ENCODE measurements at regions not wholly inside any gene's neighbourhood (a gene's known extent, or its start where the extent isn't known, plus 50 kb on each side); places are given as distances from the start of the nearest gene placed in this dataset.

- no peak overlapping the region for H3K4me3 ChIP-seq (ENCODE audit: low read depth, low read length)
- no peak for DNase-seq (ENCODE audit: low read depth)
- TF ChIP-seq CTCF (IDR thresholded peaks at IDR 0.05; ENCODE audit: insufficient read depth, low read depth, low read length, missing control alignments) = no peak
Observed at GRCh38 chr2:107001964-107002696, 116.2 kb upstream of the ST6GAL2 start.

GRCh38 chr2:107002735-107003134, 116.8 kb upstream of the ST6GAL2 start:
- DNase-seq (ENCODE audit: low read depth) = no peak
- H3K4me3 ChIP-seq (ENCODE audit: low read depth, low read length) = no peak overlapping the region
- TF ChIP-seq CTCF (IDR thresholded peaks at IDR 0.05; ENCODE audit: insufficient read depth, low read depth, low read length, missing control alignments) = no peak

GRCh38 chr2:107005853-107006252, 119.9 kb upstream of the ST6GAL2 start:
- no peak for TF ChIP-seq CTCF (IDR thresholded peaks at IDR 0.05; ENCODE audit: insufficient read depth, low read depth, low read length, missing control alignments)
- H3K4me3 ChIP-seq (ENCODE audit: low read depth, low read length) = no peak overlapping the region
- no peak for DNase-seq (ENCODE audit: low read depth)

- TF ChIP-seq CTCF (IDR thresholded peaks at IDR 0.05; ENCODE audit: insufficient read depth, low read depth, low read length, missing control alignments) = no peak
- no peak overlapping the region for H3K4me3 ChIP-seq (ENCODE audit: low read depth, low read length)
- no peak for DNase-seq (ENCODE audit: low read depth)
Observed at GRCh38 chr2:107006836-107007235, 120.9 kb upstream of the ST6GAL2 start.

- H3K4me3 ChIP-seq (ENCODE audit: low read depth, low read length) = no peak overlapping the region
- no peak for DNase-seq (ENCODE audit: low read depth)
- TF ChIP-seq CTCF (IDR thresholded peaks at IDR 0.05; ENCODE audit: insufficient read depth, low read depth, low read length, missing control alignments) = no peak
Observed at GRCh38 chr2:107007927-107008326, 122.0 kb upstream of the ST6GAL2 start.

GRCh38 chr2:107008843-107009242, 122.9 kb upstream of the ST6GAL2 start:
- TF ChIP-seq CTCF (IDR thresholded peaks at IDR 0.05; ENCODE audit: insufficient read depth, low read depth, low read length, missing control alignments) = no peak
- no peak for DNase-seq (ENCODE audit: low read depth)
- H3K4me3 ChIP-seq (ENCODE audit: low read depth, low read length) = no peak overlapping the region

GRCh38 chr2:107009275-107009674, 123.3 kb upstream of the ST6GAL2 start:
- no peak for TF ChIP-seq CTCF (IDR thresholded peaks at IDR 0.05; ENCODE audit: insufficient read depth, low read depth, low read length, missing control alignments)
- H3K4me3 ChIP-seq (ENCODE audit: low read depth, low read length) = no peak overlapping the region
- DNase-seq (ENCODE audit: low read depth) = no peak

All from GM12865 (cell line).